ENCODE measurements at regions not wholly inside any gene's neighbourhood (a gene's known extent, or its start where the extent isn't known, plus 50 kb on each side); places are given as distances from the start of the nearest gene placed in this dataset.

GRCh38 chrX:139044680-139045079 lies 333.2 kb upstream of the FGF13 start:
- H3K9me3 Mint-ChIP-seq = peaks cover 4% of the 10 kb centered on the region
- H3K36me3 ChIP-seq = no peaks in the 10 kb centered on the region
- no peak overlapping the region for H3K9ac ChIP-seq
- peaks cover 6% of the 10 kb centered on the region for H3K9me3 ChIP-seq (ENCODE audit: low read depth)
- no peak overlapping the region for H3K27ac ChIP-seq
- no peak overlapping the region for H3K27ac Mint-ChIP-seq
- H3K27me3 ChIP-seq = no peaks in the 10 kb centered on the region
- peaks cover 5% of the 10 kb centered on the region for H3K27me3 Mint-ChIP-seq (ENCODE audit: insufficient read depth, low read depth)
- no peaks in the 10 kb centered on the region for H3K36me3 Mint-ChIP-seq
- no peaks in the 10 kb centered on the region for H4K20me1 ChIP-seq (ENCODE audit: low read depth)
- H2AFZ ChIP-seq (replicated peaks) = no peak overlapping the region
- TF ChIP-seq EZH2phosphoT487 (IDR thresholded peaks at IDR 0.05) = no peak
- TF ChIP-seq EZH2 (IDR thresholded peaks at IDR 0.05) = no peak
- TF ChIP-seq CTCF (IDR thresholded peaks at IDR 0.05) = no peak
- H3K4me3 Mint-ChIP-seq = no peak overlapping the region
- H3F3A ChIP-seq (ENCODE audit: low read depth) = no peaks in the 10 kb centered on the region
- H3K4me2 ChIP-seq = no peak overlapping the region
- no peaks in the 10 kb centered on the region for H3K79me2 ChIP-seq (ENCODE audit: low read depth)
- DNase-seq (ENCODE audit: low spot score) = no peak
- H3K4me1 ChIP-seq = no peaks in the 10 kb centered on the region
- H3K4me1 Mint-ChIP-seq = no peaks in the 10 kb centered on the region
- no peak overlapping the region for H3K4me3 ChIP-seq

- Mint-ChIP-seq H3K36me3 (no peaks in the 10 kb centered on the region), H3K27me3 (ENCODE audit: insufficient read depth, low read depth) (no peaks in the 10 kb centered on the region), H3K9me3 (peaks cover 2% of the 10 kb centered on the region), H3K27ac (no peak overlapping the region), H3K4me3 (no peak overlapping the region), H3K4me1 (no peaks in the 10 kb centered on the region)
- Histone ChIP-seq H3K27ac (no peak overlapping the region), H3K4me3 (no peak overlapping the region), H3K79me2 (ENCODE audit: low read depth) (no peaks in the 10 kb centered on the region), H3K9me3 (ENCODE audit: low read depth) (peaks cover 3% of the 10 kb centered on the region), H3K27me3 (no peaks in the 10 kb centered on the region), H2AFZ (replicated peaks) (no peak overlapping the region), H3K36me3 (no peaks in the 10 kb centered on the region), H3K4me2 (no peak overlapping the region), H3K9ac (no peak overlapping the region), H4K20me1 (ENCODE audit: low read depth) (no peaks in the 10 kb centered on the region), H3K4me1 (no peaks in the 10 kb centered on the region), H3F3A (ENCODE audit: low read depth) (no peaks in the 10 kb centered on the region)
- no peak for TF ChIP-seq EZH2 (IDR thresholded peaks at IDR 0.05)
- no peak for TF ChIP-seq CTCF (IDR thresholded peaks at IDR 0.05)
- TF ChIP-seq EZH2phosphoT487 (IDR thresholded peaks at IDR 0.05) = no peak
- no peak for DNase-seq (ENCODE audit: low spot score)
These were observed 327.5 kb upstream of the FGF13 start for GRCh38 chrX:139039041-139039440.

- no peak overlapping the region for H2AFZ ChIP-seq (replicated peaks)
- H3K4me2 ChIP-seq = no peak overlapping the region
- H3K4me1 Mint-ChIP-seq = peaks cover 3% of the 10 kb centered on the region
- H3K9ac ChIP-seq = no peak overlapping the region
- no peaks in the 10 kb centered on the region for H3K9me3 Mint-ChIP-seq
- no peak for DNase-seq (ENCODE audit: low spot score)
- H3K27ac ChIP-seq = no peak overlapping the region
- H3K9me3 ChIP-seq (ENCODE audit: low read depth) = no peaks in the 10 kb centered on the region
- H3K36me3 ChIP-seq = no peaks in the 10 kb centered on the region
- H3K4me3 ChIP-seq = no peak overlapping the region
- H4K20me1 ChIP-seq (ENCODE audit: low read depth) = no peaks in the 10 kb centered on the region
- H3K27ac Mint-ChIP-seq = no peak overlapping the region
- no peaks in the 10 kb centered on the region for H3K27me3 Mint-ChIP-seq (ENCODE audit: insufficient read depth, low read depth)
- no peaks in the 10 kb centered on the region for H3F3A ChIP-seq (ENCODE audit: low read depth)
- TF ChIP-seq EZH2phosphoT487 (IDR thresholded peaks at IDR 0.05) (no peak), EZH2 (IDR thresholded peaks at IDR 0.05) (no peak), CTCF (IDR thresholded peaks at IDR 0.05) (no peak)
- H3K36me3 Mint-ChIP-seq = no peaks in the 10 kb centered on the region
- H3K4me1 ChIP-seq = no peaks in the 10 kb centered on the region
- no peaks in the 10 kb centered on the region for H3K79me2 ChIP-seq (ENCODE audit: low read depth)
- no peak overlapping the region for H3K4me3 Mint-ChIP-seq
- no peaks in the 10 kb centered on the region for H3K27me3 ChIP-seq
These were observed 315.3 kb upstream of the FGF13 start for GRCh38 chrX:139026811-139027210.

GRCh38 chrX:139026406-139026805 lies 314.9 kb upstream of the FGF13 start:
- no peaks in the 10 kb centered on the region for H3K27me3 ChIP-seq
- peaks cover 3% of the 10 kb centered on the region for H3K4me1 Mint-ChIP-seq
- no peaks in the 10 kb centered on the region for H3K4me1 ChIP-seq
- H2AFZ ChIP-seq (replicated peaks) = no peak overlapping the region
- DNase-seq (ENCODE audit: low spot score) = no peak
- no peaks in the 10 kb centered on the region for H3F3A ChIP-seq (ENCODE audit: low read depth)
- H3K36me3 Mint-ChIP-seq = no peaks in the 10 kb centered on the region
- no peak overlapping the region for H3K27ac ChIP-seq
- no peaks in the 10 kb centered on the region for H3K79me2 ChIP-seq (ENCODE audit: low read depth)
- no peaks in the 10 kb centered on the region for H3K9me3 ChIP-seq (ENCODE audit: low read depth)
- H3K4me3 Mint-ChIP-seq = no peak overlapping the region
- no peak overlapping the region for H3K27ac Mint-ChIP-seq
- H4K20me1 ChIP-seq (ENCODE audit: low read depth) = no peaks in the 10 kb centered on the region
- H3K4me2 ChIP-seq = no peak overlapping the region
- H3K9me3 Mint-ChIP-seq = no peaks in the 10 kb centered on the region
- H3K4me3 ChIP-seq = no peak overlapping the region
- no peak overlapping the region for H3K9ac ChIP-seq
- H3K36me3 ChIP-seq = no peaks in the 10 kb centered on the region
- TF ChIP-seq EZH2 (IDR thresholded peaks at IDR 0.05) = no peak
- no peak for TF ChIP-seq EZH2phosphoT487 (IDR thresholded peaks at IDR 0.05)
- no peak for TF ChIP-seq CTCF (IDR thresholded peaks at IDR 0.05)
- no peaks in the 10 kb centered on the region for H3K27me3 Mint-ChIP-seq (ENCODE audit: insufficient read depth, low read depth)
